HG03565 (cell line): ENCODE measurements at regions not wholly inside any gene's neighbourhood (a gene's known extent, or its start where the extent isn't known, plus 50 kb on each side); places are given as distances from the start of the nearest gene placed in this dataset.

Experiments
- ATAC-seq: cut with Tn5 transposase; IDR thresholded peaks from one replicate; pipeline ENCODE4 v1.9.1; 2021; ENCODE audit warnings: mild to moderate bottlenecking, moderate library complexity; ENCODE audit not compliant: unreplicated experiment

- ATAC-seq = no peak
These were observed 920.9 kb downstream of the EFNA5 start for GRCh38 chr5:106749826-106750225.

GRCh38 chr5:106739127-106739526 is 931.6 kb downstream of the EFNA5 start:
- no peak for ATAC-seq

GRCh38 chr5:106737111-106737510 is 933.6 kb downstream of the EFNA5 start:
- no peak for ATAC-seq

- ATAC-seq = no peak
These were observed 938.1 kb downstream of the EFNA5 start for GRCh38 chr5:106732624-106733023.

GRCh38 chr5:106730912-106731311 is 939.8 kb downstream of the EFNA5 start:
- ATAC-seq = no peak

GRCh38 chr5:106730506-106730905 is 940.2 kb downstream of the EFNA5 start:
- ATAC-seq = no peak

GRCh38 chr5:106728208-106728607 is 942.5 kb downstream of the EFNA5 start:
- ATAC-seq = no peak

GRCh38 chr5:106727071-106727470 is 943.7 kb downstream of the EFNA5 start:
- ATAC-seq = no peak

GRCh38 chr5:106720367-106720766 is 950.4 kb downstream of the EFNA5 start:
- no peak for ATAC-seq

GRCh38 chr5:106699796-106700195 is 970.9 kb downstream of the EFNA5 start:
- ATAC-seq = no peak

GRCh38 chr5:106699198-106699597 is 971.5 kb downstream of the EFNA5 start:
- no peak for ATAC-seq

- no peak for ATAC-seq
These were observed 972.6 kb downstream of the EFNA5 start for GRCh38 chr5:106698169-106698568.

GRCh38 chr5:106691701-106692100 is 979.0 kb downstream of the EFNA5 start:
- ATAC-seq = no peak

GRCh38 chr5:106690585-106690984 is 980.2 kb downstream of the EFNA5 start:
- no peak for ATAC-seq

GRCh38 chr5:106680330-106680729 is 990.4 kb downstream of the EFNA5 start:
- peak; percentile 79 for ATAC-seq

- ATAC-seq = no peak
These were observed 993.7 kb downstream of the EFNA5 start for GRCh38 chr5:106677057-106677456.

GRCh38 chr5:106675687-106676086 is 995.0 kb downstream of the EFNA5 start:
- no peak for ATAC-seq

- no peak for ATAC-seq
These were observed 996.8 kb downstream of the EFNA5 start for GRCh38 chr5:106673941-106674340.

- no peak for ATAC-seq
These were observed 1008.9 kb downstream of the EFNA5 start for GRCh38 chr5:106661866-106662265.

- ATAC-seq = no peak
These were observed 1010.1 kb downstream of the EFNA5 start for GRCh38 chr5:106660681-106661080.

GRCh38 chr5:106658150-106658549 is 1012.6 kb downstream of the EFNA5 start:
- no peak for ATAC-seq

- ATAC-seq = no peak
These were observed 1013.9 kb downstream of the EFNA5 start for GRCh38 chr5:106656821-106657220.

GRCh38 chr5:106649031-106649430 is 1021.7 kb downstream of the EFNA5 start:
- ATAC-seq = no peak

- ATAC-seq = no peak
These were observed 1022.3 kb downstream of the EFNA5 start for GRCh38 chr5:106648401-106648800.
